Spleen (tissue), 11 donors: ENCODE measurements at regions not wholly inside any gene's neighbourhood (a gene's known extent, or its start where the extent isn't known, plus 50 kb on each side); places are given as distances from the start of the nearest gene placed in this dataset.

Experiments used
- DNase-seq: peaks from one replicate; pipeline ENCODE4 v3.0.0-alpha.2; 2020
- H3K27ac ChIP-seq, 8 donors: fragments of 200-600 bp; sonication (generic) in 7 of 8; 1 replicate in 4 of 8; 2 replicates in 4 of 8; pipeline versions ENCODE4 v1.5.0 to v1.8.0; 2016 to 2021; ENCODE audit warnings: inconsistent platforms in 4 of 8, mild to moderate bottlenecking in 4 of 8, moderate library complexity in 1 of 8
- H3K27me3 ChIP-seq, 7 donors: fragments of 200-600 bp; sonication (generic) in 6 of 7; replicated peaks in 1 of 7; 1 replicate in 4 of 7; 2 replicates in 3 of 7; pipeline versions ENCODE4 v1.5.0 to v1.8.0; 2016 to 2021; ENCODE audit warnings: inconsistent platforms in 3 of 7, mild to moderate bottlenecking in 1 of 7
- H3K36me3 ChIP-seq, 6 donors: fragments of 200-600 bp; sonication (generic) in 5 of 6; 1 replicate in 4 of 6; 2 replicates in 2 of 6; pipeline versions ENCODE4 v1.5.0 to v1.8.0; 2016 to 2021; ENCODE audit warnings: inconsistent platforms in 2 of 6
- H3K4me1 ChIP-seq, 6 donors: fragments of 200-600 bp; sonication (generic) in 5 of 6; 1 replicate in 3 of 6; 2 replicates in 3 of 6; pipeline versions ENCODE4 v1.5.0 to v1.8.0; 2016 to 2021; ENCODE audit warnings: inconsistent platforms in 3 of 6
- H3K4me3 ChIP-seq, 8 donors: fragments of 200-600 bp; sonication (generic) in 7 of 8; 1 replicate in 4 of 8; 2 replicates in 4 of 8; pipeline versions ENCODE4 v1.5.0 to v1.8.0; 2016 to 2021; ENCODE audit warnings: inconsistent platforms in 4 of 8, mild to moderate bottlenecking in 4 of 8, moderate library complexity in 2 of 8
- H3K9me3 ChIP-seq, 8 donors: fragments of 200-600 bp; sonication (generic) in 7 of 8; 1 replicate in 4 of 8; 2 replicates in 4 of 8; pipeline versions ENCODE4 v1.5.0 to v1.8.0; 2016 to 2021; ENCODE audit warnings: inconsistent platforms in 4 of 8
- POLR2A ChIP-seq, 3 donors: fragments of 450-650 bp; IDR thresholded peaks; one replicate each; pipeline ENCODE4 v1.5.1; 2017; ENCODE audit warnings: antibody characterized with exemption in 3 of 3, mild to moderate bottlenecking in 1 of 3
- POLR2AphosphoS5 ChIP-seq, 3 donors: sonication (generic); formaldehyde crosslinking; IDR thresholded peaks; one replicate each; pipeline ENCODE4 v1.5.1; 2017; ENCODE audit warnings: antibody characterized with exemption in 3 of 3
- WGBS, 5 donors: extraction: QIAGEN DNeasy Blood & Tissue Kit in 3 of 5; methylation state at CpG; one replicate each; pipeline versions ENCODE4 v1.1.5 to v1.1.7; 2013 to 2018; 5-methylcytosine and 5-hydroxymethylcytosine counted together
- intact Hi-C: fragments of 100-400 bp; cut with DNase I; formaldehyde crosslinking; loops from one replicate; pipeline ENCODE4 v1.15.0; 2023; ENCODE audit warnings: low total_unique reads
- TF ChIP-seq, protein P1 (sequence below), 11 experiments: fragments of 200-600 bp in 7 of 11; fragments of 450-650 bp in 4 of 11; sonication (generic) in 4 of 11; IDR thresholded peaks in 8 of 11; conservative IDR thresholded peaks in 3 of 11; 1 replicate in 7 of 11; 2 replicates in 4 of 11; pipeline versions ENCODE4 v1.4.0 to v1.8.0; 2016 to 2021; ENCODE audit warnings: antibody characterized with exemption in 11 of 11, inconsistent platforms in 4 of 11, mild to moderate bottlenecking in 1 of 11
- donor health status: healthy with polysubstance abuse.
- donor health status: DM: no; HTN: no; CAD: no; lungs with moderate emphysema.
- donor health status: DM: no; HTN: no; CAD: no.
- donor health status: Bipolar disorder and iron deficiency.
- donor health status: healthy.
- donor health status: DM: no; HTN: no; CAD: no.
- donor health status: DM: yes; HTN: yes; CAD: no.

DNA sequence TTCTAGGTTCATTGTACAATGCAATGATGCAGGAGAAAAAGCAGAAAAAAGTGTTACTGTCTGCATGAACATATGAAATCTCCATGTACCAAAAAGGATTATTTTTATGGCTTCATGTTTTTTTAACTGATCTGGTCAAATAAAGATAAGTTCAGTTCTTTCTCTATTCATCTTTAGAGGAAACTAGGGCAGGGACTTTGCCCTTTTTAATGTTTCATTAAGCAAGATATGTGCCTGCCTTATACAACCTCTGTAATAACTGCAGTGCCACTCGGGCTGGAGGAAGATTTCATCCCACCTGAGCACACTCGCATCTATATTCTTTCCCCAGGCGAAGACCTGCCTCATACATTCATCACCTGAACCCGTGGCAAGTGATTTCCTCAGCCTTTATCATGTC is 157.9 kb upstream of the DDX18 start:
- intact Hi-C loops: no loop called here
- WGBS, 5 donors: 46 to 68% (median 60%) methylated on average over 4 of the region's 4 CpGs
- H3K4me3 ChIP-seq: no peak overlapping the region

DNA sequence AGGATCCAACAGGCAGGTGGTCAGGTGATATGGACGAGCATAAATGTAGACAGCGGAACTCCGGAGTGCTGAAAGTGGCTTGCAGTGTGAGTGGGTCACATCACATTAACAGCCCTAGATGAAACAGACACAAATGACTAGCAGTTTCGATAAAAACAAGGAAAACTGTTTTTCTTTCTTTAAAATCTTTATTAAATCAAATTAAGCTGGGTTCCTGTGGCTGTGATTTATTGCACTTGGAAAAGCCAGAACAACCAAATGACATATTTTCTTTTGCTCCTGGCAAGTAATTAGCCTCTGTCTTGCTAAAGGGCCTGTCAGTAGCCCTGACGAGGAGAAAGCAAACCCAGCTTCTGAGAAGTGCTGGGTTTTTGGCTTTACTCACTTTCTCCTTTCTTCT is 152.9 kb upstream of the DDX18 start:
- no peak overlapping the region for H3K27ac ChIP-seq

More for the DNA sequence above, 157.9 kb upstream of the DDX18 start:
- Histone ChIP-seq H3K9me3 (no peaks in the 10 kb centered on the region), H3K27ac (no peak overlapping the region), H3K36me3 (no peaks in the 10 kb centered on the region), H3K4me1 (no peaks in the 10 kb centered on the region), H3K27me3 (no peaks in the 10 kb centered on the region)
- DNase-seq: no peak
- TF ChIP-seq POLR2A (IDR thresholded peaks at IDR 0.05) (no peak), POLR2AphosphoS5 (IDR thresholded peaks at IDR 0.05) (no peak)
- TF ChIP-seq, protein P1, sequence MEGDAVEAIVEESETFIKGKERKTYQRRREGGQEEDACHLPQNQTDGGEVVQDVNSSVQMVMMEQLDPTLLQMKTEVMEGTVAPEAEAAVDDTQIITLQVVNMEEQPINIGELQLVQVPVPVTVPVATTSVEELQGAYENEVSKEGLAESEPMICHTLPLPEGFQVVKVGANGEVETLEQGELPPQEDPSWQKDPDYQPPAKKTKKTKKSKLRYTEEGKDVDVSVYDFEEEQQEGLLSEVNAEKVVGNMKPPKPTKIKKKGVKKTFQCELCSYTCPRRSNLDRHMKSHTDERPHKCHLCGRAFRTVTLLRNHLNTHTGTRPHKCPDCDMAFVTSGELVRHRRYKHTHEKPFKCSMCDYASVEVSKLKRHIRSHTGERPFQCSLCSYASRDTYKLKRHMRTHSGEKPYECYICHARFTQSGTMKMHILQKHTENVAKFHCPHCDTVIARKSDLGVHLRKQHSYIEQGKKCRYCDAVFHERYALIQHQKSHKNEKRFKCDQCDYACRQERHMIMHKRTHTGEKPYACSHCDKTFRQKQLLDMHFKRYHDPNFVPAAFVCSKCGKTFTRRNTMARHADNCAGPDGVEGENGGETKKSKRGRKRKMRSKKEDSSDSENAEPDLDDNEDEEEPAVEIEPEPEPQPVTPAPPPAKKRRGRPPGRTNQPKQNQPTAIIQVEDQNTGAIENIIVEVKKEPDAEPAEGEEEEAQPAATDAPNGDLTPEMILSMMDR (IDR thresholded peaks at IDR 0.05 in 8 of 11, conservative IDR thresholded peaks at IDR 0.05 in 3 of 11): no peak

DNA sequence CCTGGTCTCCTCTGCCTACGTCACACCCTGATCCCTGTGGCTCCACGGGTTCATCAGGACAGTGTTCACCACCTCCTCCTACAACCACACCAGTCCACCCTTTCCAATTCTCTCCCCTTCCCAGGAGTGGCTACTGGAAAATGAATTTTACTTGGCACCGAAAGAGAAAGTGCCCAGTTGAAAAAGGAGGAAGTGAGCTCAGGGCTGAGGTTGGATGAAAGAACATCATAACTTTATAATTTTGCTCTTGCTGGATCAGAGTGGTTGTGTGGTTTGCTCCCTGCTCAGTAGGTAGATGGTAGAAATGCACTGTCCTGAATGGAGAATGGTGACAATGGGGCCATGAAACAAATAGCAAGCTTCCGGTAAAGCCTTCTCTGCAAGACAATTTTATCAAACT is 140.3 kb upstream of the DDX18 start:
- TF ChIP-seq, protein P1 (IDR thresholded peaks at IDR 0.05 in 8 of 11, conservative IDR thresholded peaks at IDR 0.05 in 3 of 11): no peak
- TF ChIP-seq POLR2AphosphoS5 (IDR thresholded peaks at IDR 0.05) (no peak), POLR2A (IDR thresholded peaks at IDR 0.05) (no peak)
- Histone ChIP-seq H3K4me3 (no peak overlapping the region), H3K27ac (no peak overlapping the region), H3K36me3 (no peaks in the 10 kb centered on the region), H3K27me3 (no peaks in the 10 kb centered on the region), H3K4me1 (no peaks in the 10 kb centered on the region), H3K9me3 (peaks cover 0 to 28% (median 23%) of the 10 kb centered on the region in 8 donors)
- 81 to 96% (median 89%) methylated on average over 4 of the region's 4 CpGs for WGBS, 5 donors
- intact Hi-C loops: no loop called here
- no peak for DNase-seq

More for the DNA sequence above, 152.9 kb upstream of the DDX18 start:
- Histone ChIP-seq H3K4me3 (no peak overlapping the region), H3K9me3 (no peaks in the 10 kb centered on the region), H3K27me3 (no peaks in the 10 kb centered on the region), H3K36me3 (no peaks in the 10 kb centered on the region), H3K4me1 (no peaks in the 10 kb centered on the region)
- WGBS, 5 donors: 61 to 71% (median 62%) methylated on average over 5 of the region's 5 CpGs
- intact Hi-C loops: no loop called here
- DNase-seq: no peak
- TF ChIP-seq POLR2A (IDR thresholded peaks at IDR 0.05) (no peak), POLR2AphosphoS5 (IDR thresholded peaks at IDR 0.05) (no peak)
- TF ChIP-seq, protein P1 (IDR thresholded peaks at IDR 0.05 in 8 of 11, conservative IDR thresholded peaks at IDR 0.05 in 3 of 11): no peak

DNA sequence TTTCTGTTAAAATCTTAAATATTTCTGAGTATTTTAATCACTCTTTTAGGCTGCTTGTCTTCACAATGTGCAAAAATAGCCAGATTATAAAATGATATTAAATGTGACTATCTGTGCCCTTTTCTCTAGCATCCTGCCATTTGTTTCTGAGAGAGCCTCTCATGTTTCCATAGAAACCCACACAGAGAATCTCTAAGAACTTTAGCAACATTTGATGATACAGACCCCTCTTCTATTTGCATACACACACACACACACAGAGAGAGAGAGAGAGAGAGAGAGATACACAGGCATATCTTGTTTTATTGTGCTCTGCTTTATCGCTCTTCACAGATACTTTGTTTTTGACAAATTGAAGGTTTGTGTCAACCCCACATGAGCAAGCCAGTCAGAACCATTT is 134.5 kb upstream of the DDX18 start:
- TF ChIP-seq, protein P1 (IDR thresholded peaks at IDR 0.05 in 8 of 11, conservative IDR thresholded peaks at IDR 0.05 in 3 of 11): no peak
- TF ChIP-seq POLR2AphosphoS5 (IDR thresholded peaks at IDR 0.05) (no peak), POLR2A (IDR thresholded peaks at IDR 0.05) (no peak)
- no peaks in the 10 kb centered on the region for H3K4me1 ChIP-seq
- H3K27ac ChIP-seq: no peak overlapping the region
- no peaks in the 10 kb centered on the region for H3K9me3 ChIP-seq
- H3K27me3 ChIP-seq: no peaks in the 10 kb centered on the region
- no peaks in the 10 kb centered on the region for H3K36me3 ChIP-seq
- no peak for DNase-seq
- H3K4me3 ChIP-seq: no peak overlapping the region
- 93 to 100% (median 96%) methylated on average over 1 of the region's 1 CpG for WGBS, 5 donors
- intact Hi-C loops: no loop called here
